ENCODE measurements at regions not wholly inside any gene's neighbourhood (a gene's known extent, or its start where the extent isn't known, plus 50 kb on each side); places are given as distances from the start of the nearest gene placed in this dataset.

DNA sequence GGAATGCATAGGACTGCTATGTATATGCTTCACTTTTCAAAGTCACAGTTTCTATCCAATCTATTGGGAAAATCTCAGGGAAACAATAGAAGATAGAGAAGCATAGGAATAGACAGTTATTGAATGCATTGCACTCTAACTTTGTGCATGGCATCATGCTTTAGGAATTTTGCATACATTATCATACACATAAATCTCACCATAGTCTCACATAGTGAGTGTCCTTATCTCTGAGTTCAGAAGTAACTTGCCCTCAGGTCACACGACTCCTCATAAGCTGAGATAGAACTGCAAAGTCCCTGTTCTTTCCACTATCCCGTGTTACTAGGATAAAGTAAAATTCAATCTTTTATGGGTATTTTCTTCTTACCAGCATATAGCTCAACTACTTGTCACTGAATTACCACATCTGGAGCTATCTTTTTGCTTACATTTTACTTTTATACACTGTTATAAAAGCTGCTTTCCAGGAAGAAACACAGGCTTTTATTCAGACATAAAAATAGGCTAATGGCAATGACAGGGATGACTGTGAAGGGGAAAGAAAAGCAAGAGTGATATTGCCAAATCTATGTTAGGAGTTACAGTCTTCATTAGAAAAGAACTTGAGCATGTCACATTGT, 666.9 kb downstream of the XIRP2 start:
- TF ChIP-seq, protein P1, sequence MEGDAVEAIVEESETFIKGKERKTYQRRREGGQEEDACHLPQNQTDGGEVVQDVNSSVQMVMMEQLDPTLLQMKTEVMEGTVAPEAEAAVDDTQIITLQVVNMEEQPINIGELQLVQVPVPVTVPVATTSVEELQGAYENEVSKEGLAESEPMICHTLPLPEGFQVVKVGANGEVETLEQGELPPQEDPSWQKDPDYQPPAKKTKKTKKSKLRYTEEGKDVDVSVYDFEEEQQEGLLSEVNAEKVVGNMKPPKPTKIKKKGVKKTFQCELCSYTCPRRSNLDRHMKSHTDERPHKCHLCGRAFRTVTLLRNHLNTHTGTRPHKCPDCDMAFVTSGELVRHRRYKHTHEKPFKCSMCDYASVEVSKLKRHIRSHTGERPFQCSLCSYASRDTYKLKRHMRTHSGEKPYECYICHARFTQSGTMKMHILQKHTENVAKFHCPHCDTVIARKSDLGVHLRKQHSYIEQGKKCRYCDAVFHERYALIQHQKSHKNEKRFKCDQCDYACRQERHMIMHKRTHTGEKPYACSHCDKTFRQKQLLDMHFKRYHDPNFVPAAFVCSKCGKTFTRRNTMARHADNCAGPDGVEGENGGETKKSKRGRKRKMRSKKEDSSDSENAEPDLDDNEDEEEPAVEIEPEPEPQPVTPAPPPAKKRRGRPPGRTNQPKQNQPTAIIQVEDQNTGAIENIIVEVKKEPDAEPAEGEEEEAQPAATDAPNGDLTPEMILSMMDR (conservative IDR thresholded peaks at IDR 0.05; ENCODE audit: low read depth, low read length) = no peak
- DNase-seq (ENCODE audit: low read depth) = no peak
- H3K4me3 ChIP-seq (ENCODE audit: low read length) = no peak overlapping the region

DNA sequence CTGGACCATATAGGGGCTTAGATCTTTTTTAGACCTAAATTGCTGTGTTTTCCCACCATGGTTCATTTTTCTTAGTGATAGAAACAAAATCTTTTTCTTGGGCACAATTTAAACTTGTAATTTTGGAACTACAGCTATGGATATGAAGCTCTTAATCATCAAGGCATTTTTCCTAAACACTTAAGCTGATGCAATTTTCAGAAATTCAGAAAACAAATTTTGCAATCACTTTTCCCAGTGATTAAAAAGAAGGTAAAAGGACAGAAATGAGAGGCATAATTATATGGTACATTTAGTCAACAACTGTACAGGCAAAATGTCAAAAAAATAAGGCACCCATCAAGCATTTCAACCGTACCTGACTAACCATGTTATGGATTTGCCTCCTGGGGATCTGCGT, 665.4 kb downstream of the XIRP2 start:
- TF ChIP-seq, protein P1 (conservative IDR thresholded peaks at IDR 0.05; ENCODE audit: low read depth, low read length) = no peak
- DNase-seq (ENCODE audit: low read depth) = no peak
- no peak overlapping the region for H3K4me3 ChIP-seq (ENCODE audit: low read length)

DNA sequence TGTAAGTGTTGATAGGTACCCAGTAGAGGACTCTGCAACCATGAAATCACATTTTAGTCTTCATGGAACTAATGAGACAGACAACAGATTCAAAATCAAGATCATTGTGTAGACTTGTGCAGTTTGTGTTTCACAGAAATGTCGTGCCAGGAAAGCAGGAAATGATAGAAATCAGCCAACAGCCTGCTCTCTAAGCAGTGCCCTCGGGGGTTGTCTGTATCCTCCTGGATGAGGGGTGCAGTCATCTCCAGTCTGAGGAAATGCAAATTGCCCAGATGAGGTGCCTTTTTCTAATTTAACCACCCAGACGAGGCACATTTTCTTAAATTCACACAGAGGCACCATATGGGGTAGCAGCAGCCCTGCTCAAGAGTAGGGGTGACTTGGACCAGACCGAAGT, 663.1 kb downstream of the XIRP2 start:
- no peak for DNase-seq (ENCODE audit: low read depth)
- H3K4me3 ChIP-seq (ENCODE audit: low read length) = no peak overlapping the region
- TF ChIP-seq, protein P1 (conservative IDR thresholded peaks at IDR 0.05; ENCODE audit: low read depth, low read length) = no peak

DNA sequence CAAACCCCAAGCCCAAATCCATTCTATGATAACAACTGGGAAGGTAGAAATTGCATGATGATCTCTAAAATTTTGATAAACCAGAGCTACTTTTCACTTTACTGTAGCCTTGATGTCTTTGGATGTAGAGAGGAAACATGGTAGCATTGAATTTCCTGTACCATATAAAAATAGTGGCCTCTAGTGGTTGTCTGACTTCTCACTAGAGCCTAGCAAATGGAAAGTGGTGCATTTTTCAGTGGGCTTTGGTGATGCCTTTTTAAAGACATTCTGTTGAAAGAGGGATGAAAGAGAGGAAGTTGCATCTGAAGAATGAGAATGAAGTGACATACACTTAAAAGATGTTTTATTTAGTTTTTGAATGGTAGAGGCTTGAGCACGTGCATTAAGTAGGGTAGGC, 662.2 kb downstream of the XIRP2 start:
- H3K4me3 ChIP-seq (ENCODE audit: low read length) = no peak overlapping the region
- DNase-seq (ENCODE audit: low read depth) = no peak
- TF ChIP-seq, protein P1 (conservative IDR thresholded peaks at IDR 0.05; ENCODE audit: low read depth, low read length) = peak; percentile 61

DNA sequence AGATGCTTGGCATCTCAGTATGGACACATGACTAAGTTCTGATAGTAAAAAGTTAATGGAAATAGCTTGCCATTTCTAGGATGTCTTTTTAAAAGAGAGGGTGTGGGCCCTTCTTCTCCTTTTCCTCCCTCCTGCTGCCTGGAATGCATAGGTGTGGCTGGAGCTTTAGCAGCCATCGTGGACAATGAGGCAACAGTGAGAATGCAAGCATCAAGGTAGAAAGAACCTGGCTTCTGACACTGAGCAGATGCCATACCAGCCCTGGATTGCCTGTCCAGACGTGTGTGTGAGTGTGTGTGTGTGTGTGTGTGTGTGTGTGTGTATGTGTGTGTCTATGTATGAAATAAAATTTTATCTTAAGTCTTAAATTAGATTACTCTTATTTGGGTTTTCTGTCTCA, 660.1 kb downstream of the XIRP2 start:
- DNase-seq (ENCODE audit: low read depth) = no peak
- TF ChIP-seq, protein P1 (conservative IDR thresholded peaks at IDR 0.05; ENCODE audit: low read depth, low read length) = no peak
- no peak overlapping the region for H3K4me3 ChIP-seq (ENCODE audit: low read length)

DNA sequence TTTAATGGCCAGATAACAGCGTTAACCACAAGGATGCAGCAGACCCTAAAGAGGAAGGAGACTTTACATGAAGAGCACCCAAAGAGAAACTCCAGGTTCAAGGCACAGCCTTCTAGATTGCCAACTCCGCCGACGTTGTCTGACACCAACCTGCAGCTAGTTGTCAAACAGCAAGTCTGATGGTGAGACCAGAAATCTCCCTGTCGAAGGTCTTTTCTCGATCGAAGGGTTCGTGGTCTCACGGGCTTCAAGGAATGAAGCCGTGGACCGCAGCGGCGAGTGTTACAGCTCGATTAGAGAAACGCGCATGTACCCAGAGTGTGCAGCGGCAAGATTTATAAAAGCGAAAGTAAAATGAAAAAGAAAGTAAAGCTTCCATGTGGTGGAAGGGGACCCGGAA, 656.3 kb downstream of the XIRP2 start:
- no peak overlapping the region for H3K4me3 ChIP-seq (ENCODE audit: low read length)
- no peak for DNase-seq (ENCODE audit: low read depth)
- TF ChIP-seq, protein P1 (conservative IDR thresholded peaks at IDR 0.05; ENCODE audit: low read depth, low read length) = no peak

DNA sequence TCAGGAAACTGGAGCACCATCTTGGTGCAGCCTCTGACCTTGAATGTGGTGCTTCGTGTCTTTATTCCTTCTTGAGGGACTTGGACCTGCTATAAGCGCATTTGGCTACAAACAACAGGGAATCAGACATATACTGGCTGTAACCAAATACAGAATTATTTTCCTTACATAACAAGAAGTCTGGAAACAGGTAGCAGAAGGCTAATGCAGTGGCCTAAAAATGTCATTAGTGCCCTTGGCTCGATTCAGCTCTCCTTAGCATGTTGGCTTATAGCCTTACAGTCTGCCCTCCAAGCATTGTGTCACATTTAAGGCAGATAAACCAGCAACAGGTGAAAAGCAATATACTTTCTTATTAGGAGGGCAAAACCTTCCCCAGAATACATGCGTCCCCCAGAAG, 655.4 kb downstream of the XIRP2 start:
- H3K4me3 ChIP-seq (ENCODE audit: low read length) = no peak overlapping the region
- TF ChIP-seq, protein P1 (conservative IDR thresholded peaks at IDR 0.05; ENCODE audit: low read depth, low read length) = no peak
- no peak for DNase-seq (ENCODE audit: low read depth)
